A673 (cell line): ENCODE measurements at regions not wholly inside any gene's neighbourhood (a gene's known extent, or its start where the extent isn't known, plus 50 kb on each side); places are given as distances from the start of the nearest gene placed in this dataset.

Experiments
- BruUV-seq: library from RNA; stranded (reverse); fragments of 400-500 nt; replicated peaks from 2 replicates; lab custom pipeline; 2021; lab: Mats Ljungman, UMichigan
- CTCF ChIA-PET: fragments of 300-600 bp; sonication (Branson Sonifier 250); formaldehyde crosslinking; loops from one replicate; lab custom pipeline; 2022; ENCODE audit warnings: antibody characterized with exemption; lab: Charles Lee
- POLR2A ChIA-PET: fragments of 300-600 bp; sonication (Branson Sonifier 250); formaldehyde crosslinking; loops from one replicate; lab custom pipeline; 2022; ENCODE audit warnings: antibody characterized with exemption; ENCODE audit not compliant: low non-redundant PET; lab: Charles Lee
- DNase-seq: peaks from one replicate; pipeline ENCODE4 v3.0.0-alpha.2; 2015; ENCODE audit warnings: low spot score
- H3K27ac ChIP-seq: fragments of 200-600 bp; sonication (generic); 2 replicates; pipeline ENCODE4 v1.5.1; 2016; ENCODE audit warnings: mixed run types, low read depth, mild to moderate bottlenecking, mixed read lengths, antibody characterized with exemption, low read length; ENCODE audit not compliant: poor library complexity, severe bottlenecking
- H3K27me3 ChIP-seq: fragments of 200-600 bp; sonication (generic); replicated peaks from 2 replicates; pipeline ENCODE4 v1.6.1; 2017; ENCODE audit warnings: mixed run types, low read depth, mild to moderate bottlenecking, mixed read lengths, antibody characterized with exemption, low read length; ENCODE audit not compliant: insufficient read depth, poor library complexity
- H3K36me3 ChIP-seq: fragments of 200-600 bp; sonication (generic); 2 replicates; pipeline ENCODE4 v1.6.1; 2016; ENCODE audit warnings: mixed run types, mild to moderate bottlenecking, mixed read lengths, antibody characterized with exemption, low read length; ENCODE audit not compliant: insufficient read depth, poor library complexity, severe bottlenecking
- H3K4me1 ChIP-seq: fragments of 200-600 bp; sonication (generic); 2 replicates; pipeline ENCODE4 v1.6.1; 2017; ENCODE audit warnings: mixed run types, mild to moderate bottlenecking, mixed read lengths, antibody characterized with exemption, low read length; ENCODE audit not compliant: insufficient read depth, poor library complexity, severe bottlenecking
- H3K4me3 ChIP-seq: fragments of 200-600 bp; sonication (generic); 2 replicates; pipeline ENCODE4 v1.5.1; 2016; ENCODE audit warnings: low read depth, mixed run types, mild to moderate bottlenecking, mixed read lengths, low read length; ENCODE audit not compliant: poor library complexity, severe bottlenecking
- H3K9me3 ChIP-seq: fragments of 200-600 bp; sonication (generic); 2 replicates; pipeline ENCODE4 v1.6.1; 2016; ENCODE audit warnings: mixed run types, low read depth, mild to moderate bottlenecking, mixed read lengths, antibody characterized with exemption, low read length; ENCODE audit not compliant: poor library complexity, severe bottlenecking
- CTCF ChIP-seq: fragments of 300-800, 200-600 bp; sonication (generic); conservative IDR thresholded peaks from 2 replicates; pipeline ENCODE4 v1.5.1; 2017; ENCODE audit warnings: low read depth, mild to moderate bottlenecking, antibody characterized with exemption, low read length, moderate library complexity, mixed read lengths
- EZH2 ChIP-seq: fragments of 200-600 bp; sonication (generic); IDR thresholded peaks from 2 replicates; pipeline ENCODE4 v1.6.1; 2017; ENCODE audit warnings: borderline replicate concordance, low read depth, mild to moderate bottlenecking, mixed read lengths, antibody characterized with exemption, low read length; ENCODE audit not compliant: poor library complexity, severe bottlenecking
- intact Hi-C: fragments of 100-400 bp; cut with micrococcal nuclease; formaldehyde crosslinking; loops from one replicate; pipeline ENCODE4 v1.10.0; 2022; ENCODE audit not compliant: unreplicated experiment

- Histone ChIP-seq H3K36me3 (no peaks in the 10 kb centered on the region), H3K4me3 (no peak overlapping the region), H3K27me3 (peaks cover 24% of the 10 kb centered on the region), H3K9me3 (no peaks in the 10 kb centered on the region), H3K4me1 (no peaks in the 10 kb centered on the region), H3K27ac (no peak overlapping the region)
- no TSS peak for BruUV-seq
- intact Hi-C loops = no loop called here
- no peak for DNase-seq
- TF ChIP-seq EZH2 = no peak
- no peak for TF ChIP-seq CTCF
- ChIA-PET POLR2A (no interaction called here), CTCF (no interaction called here)
These were observed 455.6 kb downstream of the BUD13 start for GRCh38 chr11:116317212-116317611.

GRCh38 chr11:116314006-116314405 lies 458.8 kb downstream of the BUD13 start:
- H3K27me3 ChIP-seq = peaks cover 24% of the 10 kb centered on the region
- ChIA-PET CTCF (no interaction called here), POLR2A (no interaction called here)
- intact Hi-C loops = no loop called here
- no peaks in the 10 kb centered on the region for H3K36me3 ChIP-seq
- TF ChIP-seq CTCF = no peak
- TF ChIP-seq EZH2 = no peak
- H3K4me1 ChIP-seq = no peaks in the 10 kb centered on the region
- H3K4me3 ChIP-seq = no peak overlapping the region
- no peaks in the 10 kb centered on the region for H3K9me3 ChIP-seq
- no TSS peak for BruUV-seq
- H3K27ac ChIP-seq = no peak overlapping the region
- DNase-seq = no peak

GRCh38 chr11:116312570-116313391 lies 460.0 kb downstream of the BUD13 start:
- DNase-seq = no peak
- intact Hi-C loops = no loop called here

More at GRCh38 chr11:116312570-116313391, 460.0 kb downstream of the BUD13 start:
- TF ChIP-seq CTCF (no peak), EZH2 (no peak)
- H3K27me3 ChIP-seq = peaks cover 19% of the 10 kb centered on the region
- H3K27ac ChIP-seq = no peak overlapping the region
- H3K4me3 ChIP-seq = no peak overlapping the region
- H3K36me3 ChIP-seq = no peaks in the 10 kb centered on the region
- no peaks in the 10 kb centered on the region for H3K9me3 ChIP-seq
- no peaks in the 10 kb centered on the region for H3K4me1 ChIP-seq
- CTCF ChIA-PET = no interaction called here
- BruUV-seq = no TSS peak
- POLR2A ChIA-PET = no interaction called here
